Thyroid gland (tissue), 4 donors: ENCODE measurements at regions not wholly inside any gene's neighbourhood (a gene's known extent, or its start where the extent isn't known, plus 50 kb on each side); places are given as distances from the start of the nearest gene placed in this dataset.

Source experiments
- CTCF ChIP-seq, 6 experiments: fragments of 200-600 bp in 3 of 6; fragments of 450-650 bp in 3 of 6; sonication (generic) in 3 of 6; IDR thresholded peaks; one replicate each; pipeline ENCODE4 v1.5.1; 2016 to 2019; ENCODE audit warnings: antibody characterized with exemption in 6 of 6, mild to moderate bottlenecking in 2 of 6, inconsistent platforms in 1 of 6, moderate library complexity in 1 of 6
- POLR2A ChIP-seq, 2 donors: fragments of 450-650 bp; IDR thresholded peaks; one replicate each; pipeline ENCODE4 v1.6.1; 2017; ENCODE audit warnings: antibody characterized with exemption in 2 of 2, mild to moderate bottlenecking in 2 of 2, moderate library complexity in 1 of 2

GRCh38 chr15:95604634-95605036 lies 725.9 kb upstream of the NR2F2 start:
- TF ChIP-seq CTCF (IDR thresholded peaks at IDR 0.05) (no peak), POLR2A (IDR thresholded peaks at IDR 0.05) (no peak)
